ENCODE measurements at regions not wholly inside any gene's neighbourhood (a gene's known extent, or its start where the extent isn't known, plus 50 kb on each side); places are given as distances from the start of the nearest gene placed in this dataset.
A peak's percentile ranks its signal among the peaks of the same experiment; 100 is the strongest.
"Not testable (repeated sequence)": the region's sequence is repeated elsewhere in the genome, so short reads cannot be mapped to it uniquely, and the experiment has no call there.

DNA sequence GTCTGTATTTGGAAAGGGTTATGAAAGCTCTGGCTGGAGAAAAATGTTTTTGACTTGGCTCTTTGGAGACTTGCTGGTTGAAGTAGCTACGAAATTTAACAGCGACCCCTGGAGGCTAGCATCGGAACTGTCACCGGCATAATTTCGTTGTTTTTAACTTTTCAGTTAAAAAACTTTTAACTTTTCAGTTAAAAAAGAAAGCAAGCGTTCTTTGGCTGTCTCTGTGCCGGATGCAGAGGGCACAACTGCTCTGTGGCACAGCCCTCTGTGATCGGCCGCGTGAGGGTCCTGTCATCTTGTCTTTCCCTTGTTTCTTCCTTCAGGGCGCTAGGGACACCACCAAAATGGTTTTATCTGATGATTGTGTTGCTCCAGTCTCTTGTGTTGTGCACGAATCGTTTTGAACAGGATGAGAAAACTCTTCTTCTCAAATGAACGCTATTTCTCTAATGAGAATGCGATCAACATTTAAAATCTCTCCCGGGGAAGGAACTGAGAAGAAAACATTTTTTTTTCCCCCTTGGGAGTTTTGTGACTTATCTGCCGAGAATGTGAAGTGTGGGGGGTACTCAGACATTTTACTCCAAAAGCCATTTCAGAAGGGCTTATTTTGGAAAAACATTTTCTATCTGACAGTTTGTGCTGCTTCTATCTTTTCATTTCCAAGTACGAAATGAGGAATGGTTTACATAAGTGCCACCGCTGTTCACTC is 57.1 kb downstream of the ADCYAP1 start:
- peak; percentile 45 for DNase-seq

GRCh38 chr18:963276-963675 is 58.6 kb downstream of the ADCYAP1 start:
- no peak for DNase-seq

DNA sequence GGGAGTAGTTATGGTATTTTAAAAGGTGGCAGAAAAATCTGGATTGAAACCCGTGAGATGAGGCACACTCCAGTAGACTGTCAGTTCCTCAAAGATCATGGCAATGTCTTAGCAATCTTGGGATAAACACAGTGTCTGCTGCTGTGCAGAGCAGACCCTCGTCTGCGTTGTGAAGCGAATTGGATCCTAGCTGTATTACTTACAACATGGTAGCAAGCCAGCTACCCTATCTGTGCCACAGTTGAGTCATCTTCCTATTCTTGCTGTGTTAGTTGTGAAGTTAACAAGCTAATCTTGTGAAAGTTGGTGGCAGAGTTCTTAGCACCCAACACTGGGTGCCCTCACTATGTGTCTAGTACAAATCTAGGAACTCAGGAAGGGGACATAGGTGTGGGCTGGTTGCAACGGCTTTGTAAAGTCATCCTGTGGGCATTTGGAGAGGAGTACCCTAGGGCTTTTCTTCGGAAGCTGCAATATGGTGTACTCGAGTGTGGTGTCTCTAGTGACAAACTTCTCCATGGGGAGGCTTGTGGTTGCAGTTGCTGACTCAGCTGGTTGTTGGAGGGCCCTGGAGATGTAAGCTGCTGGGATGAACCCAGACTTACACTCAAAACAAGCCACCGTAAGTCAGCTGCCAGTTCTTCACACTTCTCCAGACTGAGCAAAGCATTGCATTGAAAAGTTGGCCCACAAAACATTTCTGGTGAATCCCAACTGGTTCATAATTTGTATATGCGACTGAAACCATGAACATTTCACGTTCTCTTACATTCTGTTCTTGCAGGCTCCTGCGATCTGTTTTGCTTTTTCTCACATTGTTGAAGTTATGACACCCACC is 61.5 kb downstream of the ADCYAP1 start:
- no peak for DNase-seq

GRCh38 chr18:966759-967576 is 62.3 kb downstream of the ADCYAP1 start:
- DNase-seq, result no peak

DNA sequence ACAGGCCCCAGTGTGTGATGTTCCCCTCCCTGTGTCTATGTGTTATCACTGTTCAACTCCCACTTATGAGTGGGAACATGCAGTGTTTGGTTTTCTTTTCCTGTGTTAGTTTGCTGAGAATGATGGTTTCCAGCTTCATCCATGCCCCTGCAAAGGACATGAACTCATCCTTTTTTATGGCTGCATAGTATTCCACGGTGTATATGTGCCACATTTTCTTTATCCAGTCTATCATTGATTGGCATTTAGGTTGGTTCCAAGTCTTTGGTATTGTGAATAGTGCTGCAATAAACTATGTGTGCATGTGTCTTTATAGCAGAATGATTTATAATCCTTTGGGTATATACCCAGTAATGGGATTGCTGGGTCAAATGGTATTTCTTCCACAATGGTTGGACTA is 64.2 kb downstream of the ADCYAP1 start:
- DNase-seq, result not testable (repeated sequence)

GRCh38 chr18:969311-969710 is 64.6 kb downstream of the ADCYAP1 start:
- not testable (repeated sequence) for DNase-seq

DNA sequence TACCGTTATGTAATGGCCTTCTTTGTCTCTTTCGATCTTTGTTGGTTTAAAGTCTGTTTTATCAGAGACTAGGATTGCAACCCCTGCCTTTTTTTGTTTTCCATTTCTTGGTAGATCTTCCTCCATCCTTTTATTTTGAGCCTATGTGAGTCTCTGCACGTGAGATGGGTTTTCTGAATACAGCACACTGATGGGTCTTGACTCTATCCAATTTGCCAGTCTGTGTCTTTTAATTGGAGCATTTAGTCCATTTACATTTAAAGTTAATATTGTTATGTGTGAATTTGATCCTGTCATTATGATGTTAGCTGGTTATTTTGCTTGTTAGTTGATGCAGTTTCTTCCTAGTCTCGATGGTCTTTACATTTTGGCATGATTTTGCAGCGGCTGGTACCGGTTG is 69.9 kb downstream of the ADCYAP1 start:
- not testable (repeated sequence) for DNase-seq

DNA sequence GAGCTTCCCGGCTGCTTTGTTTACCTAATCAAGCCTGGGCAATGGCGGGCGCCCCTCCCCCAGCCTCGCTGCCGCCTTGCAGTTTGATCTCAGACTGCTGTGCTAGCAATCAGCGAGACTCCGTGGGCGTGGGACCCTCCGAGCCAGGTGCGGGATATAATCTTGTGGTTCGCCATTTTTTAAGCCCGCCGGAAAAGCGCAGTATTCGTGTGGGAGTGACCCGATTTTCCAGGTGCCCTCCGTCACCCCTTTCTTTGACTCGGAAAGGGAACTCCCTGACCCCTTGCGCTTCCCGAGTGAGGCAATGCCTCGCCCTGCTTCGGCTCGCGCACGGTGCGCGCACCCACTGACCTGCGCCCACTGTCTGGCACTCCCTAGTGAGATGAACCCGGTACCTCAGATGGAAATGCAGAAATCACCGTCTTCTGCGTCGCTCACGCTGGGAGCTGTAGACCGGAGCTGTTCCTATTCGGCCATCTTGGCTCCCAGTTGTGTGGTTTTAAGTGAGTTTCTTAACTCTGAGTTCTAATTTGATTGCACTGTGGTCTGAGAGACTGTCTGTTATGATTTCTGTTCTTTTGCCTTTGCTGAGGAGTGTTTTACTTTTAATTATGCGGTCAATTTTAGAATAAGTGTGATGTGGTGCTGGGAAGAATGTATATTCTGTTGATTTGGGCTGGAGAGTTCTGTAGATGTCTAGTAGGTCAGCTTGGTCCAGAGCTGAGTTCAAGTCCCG is 71.9 kb downstream of the ADCYAP1 start:
- DNase-seq, result not testable (repeated sequence)

DNA sequence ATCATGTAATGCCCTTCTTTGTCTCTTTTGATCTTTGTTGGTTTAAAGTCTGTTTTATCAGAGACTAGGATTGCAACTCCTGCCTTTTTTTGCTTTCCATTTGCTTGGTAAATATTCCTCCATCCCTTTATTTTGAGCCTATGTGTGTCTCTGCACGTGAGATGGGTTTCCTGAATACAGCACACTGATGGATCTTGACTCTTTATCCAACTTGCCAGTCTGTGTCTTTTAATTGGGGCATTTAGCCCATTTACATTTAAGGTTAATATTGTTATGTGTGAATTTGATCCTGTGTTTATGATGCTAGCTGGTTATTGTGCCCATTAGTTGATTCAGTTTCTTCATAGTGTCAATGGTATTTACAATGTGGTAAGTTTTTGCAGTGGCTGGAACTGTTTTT is 72.7 kb downstream of the ADCYAP1 start:
- not testable (repeated sequence) for DNase-seq

- DNase-seq, result not testable (repeated sequence)
These were observed 73.1 kb downstream of the ADCYAP1 start for GRCh38 chr18:977732-978131.

DNA sequence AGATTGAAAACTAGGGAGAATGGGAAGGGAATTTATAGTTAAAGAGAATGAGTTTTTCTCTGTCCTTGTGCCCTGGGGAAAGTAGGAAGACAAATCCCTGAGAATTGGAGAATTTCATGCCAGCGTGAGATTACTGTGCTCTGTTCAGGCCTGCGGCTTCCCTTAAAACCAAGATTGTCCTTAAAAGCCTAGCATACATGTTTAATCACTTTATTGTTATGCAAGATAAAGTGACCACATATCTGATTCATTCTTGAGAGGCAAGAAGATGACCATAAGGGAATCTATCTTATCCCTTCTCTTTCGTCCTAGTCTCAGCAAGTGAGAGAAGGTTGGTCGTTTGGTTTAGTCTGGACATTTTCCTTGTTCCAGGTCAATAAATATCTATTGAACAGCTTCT is 75.9 kb downstream of the ADCYAP1 start:
- DNase-seq, result no peak

DNA sequence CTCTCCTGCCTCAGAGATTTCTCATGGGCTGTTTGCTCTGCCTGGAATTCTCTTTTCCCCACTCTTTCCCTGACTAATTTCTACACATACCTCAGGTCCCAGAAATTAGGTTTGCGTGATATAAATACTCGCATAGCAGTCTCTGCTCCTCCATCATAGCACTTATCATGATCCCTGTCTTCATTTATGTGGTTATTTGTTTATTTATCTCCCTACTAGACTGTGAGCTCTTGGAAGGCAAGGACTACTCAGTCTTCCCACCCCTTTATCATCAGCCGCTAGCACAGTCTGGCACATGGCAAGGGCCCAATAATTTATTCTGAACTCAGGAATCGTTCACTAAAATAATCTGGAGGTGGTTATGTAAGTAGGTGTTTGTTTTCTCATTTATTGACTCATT is 79.3 kb downstream of the ADCYAP1 start:
- no peak for DNase-seq

- peak; percentile 84 for DNase-seq
These were observed 80.6 kb downstream of the ADCYAP1 start for GRCh38 chr18:985212-985661.

- peak; percentile 29 for DNase-seq
These were observed 81.4 kb downstream of the ADCYAP1 start for GRCh38 chr18:986051-986450.

DNA sequence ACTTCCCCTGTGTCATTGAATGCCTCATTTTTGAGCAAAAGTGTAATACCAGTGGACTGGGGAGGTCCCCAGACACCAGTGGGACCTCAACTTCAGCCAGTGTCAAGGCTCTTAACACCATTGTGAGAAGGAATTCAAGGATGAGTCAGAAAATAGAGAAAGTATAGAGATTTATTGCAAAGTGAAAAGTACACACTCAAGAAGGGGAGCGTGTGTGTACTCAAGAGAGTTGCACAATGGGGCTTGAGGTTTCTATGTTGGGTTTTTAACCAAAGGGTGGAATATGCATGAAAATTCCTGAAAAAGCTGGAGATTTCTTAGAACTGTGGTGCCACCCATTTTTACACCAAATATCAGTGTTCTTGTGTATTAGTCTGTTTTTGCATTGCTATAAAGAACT is 81.9 kb downstream of the ADCYAP1 start:
- no peak for DNase-seq

DNA sequence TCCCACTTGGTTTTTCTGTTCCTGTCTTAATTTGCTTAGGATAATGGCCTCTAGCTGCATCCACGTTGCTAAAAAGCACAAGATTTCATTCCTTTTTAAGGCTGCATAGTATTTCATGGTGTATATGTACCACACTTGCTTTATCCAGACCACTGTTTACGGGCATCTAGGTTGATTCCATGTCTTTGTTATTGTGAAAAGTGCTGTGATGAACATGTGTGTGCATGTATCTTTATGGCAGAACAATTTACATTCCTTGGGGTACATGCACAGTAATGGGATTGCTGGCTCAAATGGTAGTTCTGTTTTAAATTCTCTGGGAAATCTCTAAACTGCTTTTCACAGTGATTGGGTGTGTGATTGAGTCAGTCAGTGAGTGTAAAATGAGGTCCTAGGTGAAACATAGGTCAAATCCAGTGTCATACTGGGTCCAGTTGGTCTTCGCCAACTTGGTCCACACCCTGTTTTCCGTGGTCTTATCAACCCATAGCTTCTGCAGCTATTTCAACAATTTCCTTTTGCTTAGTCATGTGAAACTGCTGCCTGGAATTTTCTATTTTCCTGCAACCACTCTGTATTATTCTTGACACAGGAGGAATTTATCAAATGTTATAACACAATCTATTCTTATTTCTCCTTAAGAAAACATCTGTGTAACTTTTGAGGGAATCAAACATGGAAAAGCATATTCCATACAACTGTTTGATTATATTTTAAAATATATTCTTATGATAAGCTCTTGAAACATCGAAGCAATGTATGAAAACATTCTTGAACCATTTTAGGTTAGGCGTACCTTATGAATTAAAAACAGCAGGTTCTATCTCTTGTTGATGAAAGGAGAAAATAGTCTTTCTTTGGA is 82.9 kb downstream of the ADCYAP1 start:
- no peak for DNase-seq

GRCh38 chr18:989425-989824 is 84.8 kb downstream of the ADCYAP1 start:
- DNase-seq, result no peak

DNA sequence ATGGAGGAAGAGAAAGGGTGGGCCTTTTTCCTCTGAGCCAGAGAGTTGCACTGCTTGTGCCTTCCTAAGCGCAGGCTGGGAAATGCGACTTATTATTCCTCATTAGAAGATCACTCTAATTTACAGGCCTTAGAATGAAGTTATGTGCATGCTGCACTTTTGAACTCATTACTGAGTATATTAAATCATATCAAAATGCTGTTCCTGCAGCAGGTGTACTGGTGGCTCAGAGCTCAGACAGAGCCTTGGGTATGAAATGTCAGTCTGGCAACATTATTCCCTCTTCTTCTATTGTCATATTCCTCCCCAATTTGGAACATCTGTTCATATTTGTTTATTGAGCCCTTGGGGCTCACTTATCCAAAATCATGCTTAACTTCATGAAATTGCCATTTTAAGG is 85.5 kb downstream of the ADCYAP1 start:
- no peak for DNase-seq

GRCh38 chr18:991441-991840 is 86.8 kb downstream of the ADCYAP1 start:
- DNase-seq, result no peak

DNA sequence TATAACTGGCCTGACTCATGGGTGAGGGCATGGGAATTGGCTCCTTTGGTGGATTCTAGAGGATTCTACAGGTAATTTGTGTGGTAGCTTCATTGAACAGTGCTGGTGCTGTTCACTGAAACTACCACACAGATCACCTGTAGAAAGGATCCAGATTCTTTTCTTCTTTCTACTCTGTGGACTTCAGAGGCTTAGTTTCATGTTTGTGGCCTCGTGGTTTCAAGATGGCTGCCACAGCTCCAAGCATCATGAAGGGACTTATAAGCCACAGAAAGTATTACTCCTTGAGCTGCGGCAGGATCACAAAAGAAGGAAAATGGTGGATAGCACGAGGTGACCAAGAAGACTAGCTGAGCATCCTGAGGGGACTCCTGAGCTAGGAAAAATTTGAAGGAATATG is 88.9 kb downstream of the ADCYAP1 start:
- DNase-seq, result no peak

GRCh38 chr18:995629-996028 is 91.0 kb downstream of the ADCYAP1 start:
- no peak for DNase-seq

- no peak for DNase-seq
These were observed 92.8 kb downstream of the ADCYAP1 start for GRCh38 chr18:997499-997898.

Measured in NCI-H345 (cell line).